ENCODE measurements at regions not wholly inside any gene's neighbourhood (a gene's known extent, or its start where the extent isn't known, plus 50 kb on each side); places are given as distances from the start of the nearest gene placed in this dataset.

GRCh38 chr18:73220663-73221062 is 352.9 kb upstream of the NETO1 start:
- H3K79me2 ChIP-seq (ENCODE audit: insufficient read depth, low read length) = no peaks in the 10 kb centered on the region
- ATAC-seq (no peak), DNase-seq (ENCODE audit: low read depth, low spot score) (no peak)
- H3K4me3 ChIP-seq (replicated peaks in 1 of 2; ENCODE audit: low read depth in 1 of 2, low read length in 2 of 2) = no peak overlapping the region
- ChIA-PET CTCF (no interaction called here), RAD21 (ENCODE audit: low non-redundant PET in 1 of 2, low total read pairs in 2 of 2, uncharacterized antibody in 2 of 2, unreplicated experiment in 2 of 2) (no interaction called here), POLR2A (no interaction called here)
- H3K4me1 ChIP-seq (ENCODE audit: control insufficient read depth in 1 of 2, insufficient read depth in 2 of 2, low read length in 2 of 2) = no peaks in the 10 kb centered on the region
- BruUV-seq (replicated peaks) = no TSS peak
- intact Hi-C loops (cut with micrococcal nuclease) = no loop called here
- H3K9me2 ChIP-seq (ENCODE audit: insufficient read depth) = no peaks in the 10 kb centered on the region
- H3K9ac ChIP-seq (ENCODE audit: low read length) = no peak overlapping the region
- H3K4me2 ChIP-seq (ENCODE audit: low read length) = no peak overlapping the region
- H3K36me3 ChIP-seq (ENCODE audit: control insufficient read depth in 1 of 2, insufficient read depth in 2 of 2, low read length in 2 of 2) = no peaks in the 10 kb centered on the region
- no peak for TF ChIP-seq EGR1 (IDR thresholded peaks at IDR 0.05; ENCODE audit: low read depth)
- TF ChIP-seq ZFX (IDR thresholded peaks at IDR 0.05) = no peak
- TF ChIP-seq ELF1 (IDR thresholded peaks at IDR 0.05; ENCODE audit: borderline replicate concordance, low read depth) = no peak
- no peak for TF ChIP-seq ZNF274 (IDR thresholded peaks at IDR 0.05; ENCODE audit: low read depth, low read length)
- TF ChIP-seq ATF3 (IDR thresholded peaks at IDR 0.05) = no peak
- TF ChIP-seq TCF7L2 (IDR thresholded peaks at IDR 0.05; ENCODE audit: borderline replicate concordance, extremely low read depth, insufficient read depth, insufficient read length) = no peak
- no peak for TF ChIP-seq EZH2phosphoT487 (IDR thresholded peaks at IDR 0.05; ENCODE audit: borderline replicate concordance)
- TF ChIP-seq FOSL1 (IDR thresholded peaks at IDR 0.05; ENCODE audit: low read depth) = no peak
- no peak for TF ChIP-seq YY1 (IDR thresholded peaks at IDR 0.05; ENCODE audit: extremely low read depth, insufficient replicate concordance, low read depth, low read length)
- no peak for TF ChIP-seq SP1 (IDR thresholded peaks at IDR 0.05; ENCODE audit: low read depth)
- TF ChIP-seq JUND (IDR thresholded peaks at IDR 0.05) = no peak
- no peak for TF ChIP-seq CBX3 (IDR thresholded peaks at IDR 0.05; ENCODE audit: low read depth)
- TF ChIP-seq REST (IDR thresholded peaks at IDR 0.05; ENCODE audit: low read depth) = no peak
- no peak for TF ChIP-seq SIN3A (IDR thresholded peaks at IDR 0.05; ENCODE audit: low read depth)
- peaks cover 16 to 27% of the 10 kb centered on the region in 2 experiments; a peak in 3 of 4 replicates for H3K9me3 ChIP-seq (ENCODE audit: control insufficient read depth in 1 of 2, insufficient read depth in 1 of 2, low read depth in 1 of 2, low read length in 2 of 2)
- no peak overlapping the region for H2AFZ ChIP-seq (ENCODE audit: low read depth, low read length, poor library complexity, severe bottlenecking)
- H3K27ac ChIP-seq (ENCODE audit: low read depth, low read length) = no peak overlapping the region
- no peaks in the 10 kb centered on the region for H3K27me3 ChIP-seq (ENCODE audit: insufficient read depth, low read length)
- H4K20me1 ChIP-seq (ENCODE audit: insufficient read depth) = no peaks in the 10 kb centered on the region
